ENCODE measurements at regions not wholly inside any gene's neighbourhood (a gene's known extent, or its start where the extent isn't known, plus 50 kb on each side); places are given as distances from the start of the nearest gene placed in this dataset.
"Not testable (repeated sequence)": the region's sequence is repeated elsewhere in the genome, so short reads cannot be mapped to it uniquely, and the experiment has no call there.

- BruUV-seq (replicated peaks), result no TSS peak
- ChIA-PET CTCF (ENCODE audit: low intra/inter-chr PET ratio) (interaction anchor here (0.6 kb wide), 1 partner anchor 238 kb away, joined by 3 read pairs; no protein-coding TSS in a partner anchor), POLR2A (no interaction called here)
- no peak for TF ChIP-seq ZNF707 (CRISPR knock-in tag; conservative IDR thresholded peaks at IDR 0.05)
- TF ChIP-seq ZNF431 (CRISPR knock-in tag; IDR thresholded peaks at IDR 0.05), result peak; percentile 93
- no peak for ATAC-seq
- intact Hi-C loops (cut with micrococcal nuclease) (no loop called here), in situ Hi-C loops (cut with MboI) (no loop called here)
- H3K27me3 ChIP-seq (ENCODE audit: control insufficient read depth in 2 of 2, insufficient read depth in 2 of 2, low read length in 2 of 2), result no peaks in the 10 kb centered on the region
- H3K79me2 ChIP-seq (ENCODE audit: control insufficient read depth, insufficient read depth, low read length), result no peaks in the 10 kb centered on the region
- H4K20me1 ChIP-seq (replicated peaks; ENCODE audit: control insufficient read depth, insufficient read depth, low read length), result no peaks in the 10 kb centered on the region
- H3K27ac ChIP-seq (ENCODE audit: extremely low read depth, low read depth, low read length), result no peak overlapping the region
- DNase-seq (ENCODE audit: extremely low read depth in 1 of 4, low spot score in 3 of 4), result no peak
- no peak overlapping the region for H3K4me2 ChIP-seq (ENCODE audit: insufficient read depth, low read length)
- no peak overlapping the region for H3K9ac ChIP-seq (ENCODE audit: insufficient read depth in 1 of 2, low read depth in 2 of 2, low read length in 2 of 2)
- no peaks in the 10 kb centered on the region for H3K36me3 ChIP-seq (ENCODE audit: control insufficient read depth, insufficient read depth, low read length)
- no peaks in the 10 kb centered on the region for H3K4me1 ChIP-seq (replicated peaks in 1 of 2; ENCODE audit: control insufficient read depth in 2 of 2, insufficient read depth in 2 of 2, low read length in 2 of 2)
- no peaks in the 10 kb centered on the region for H3K9me1 ChIP-seq (ENCODE audit: control insufficient read depth, insufficient read depth, low read length)
- H3K4me3 ChIP-seq, result no peak overlapping the region
- H2AFZ ChIP-seq (ENCODE audit: low read depth, low read length), result no peak overlapping the region
- FAIRE-seq, result no peak
- H3K9me3 ChIP-seq (replicated peaks; ENCODE audit: control insufficient read depth, insufficient read depth, low read depth, low read length), result no peaks in the 10 kb centered on the region; the same call in 1 of the 2 replicates
- 12% methylated on average over 1 of the region's 1 CpG for WGBS (ENCODE audit: insufficient coverage, low coverage, missing lambda C conversion rate)
These were observed 124.5 kb downstream of the TPR start for GRCh38 chr1:186250529-186250928.

- H3K27me3 ChIP-seq (ENCODE audit: control insufficient read depth in 2 of 2, insufficient read depth in 2 of 2, low read length in 2 of 2); H3K9me1 ChIP-seq (ENCODE audit: control insufficient read depth, insufficient read depth, low read length); BruUV-seq (replicated peaks); H4K20me1 ChIP-seq (replicated peaks; ENCODE audit: control insufficient read depth, insufficient read depth, low read length); ATAC-seq; H3K36me3 ChIP-seq (ENCODE audit: control insufficient read depth, insufficient read depth, low read length); in situ Hi-C loops (cut with MboI); H3K9ac ChIP-seq (ENCODE audit: insufficient read depth in 1 of 2, low read depth in 2 of 2, low read length in 2 of 2); H3K79me2 ChIP-seq (ENCODE audit: control insufficient read depth, insufficient read depth, low read length); FAIRE-seq; H3K4me1 ChIP-seq (replicated peaks in 1 of 2; ENCODE audit: control insufficient read depth in 2 of 2, insufficient read depth in 2 of 2, low read length in 2 of 2); H3K4me3 ChIP-seq; H3K4me2 ChIP-seq (ENCODE audit: insufficient read depth, low read length); intact Hi-C loops (cut with micrococcal nuclease); POLR2A ChIA-PET; H3K9me3 ChIP-seq (replicated peaks; ENCODE audit: control insufficient read depth, insufficient read depth, low read depth, low read length); H3K27ac ChIP-seq (ENCODE audit: extremely low read depth, low read depth, low read length); CTCF ChIA-PET (ENCODE audit: low intra/inter-chr PET ratio); DNase-seq (ENCODE audit: extremely low read depth in 1 of 4, low spot score in 3 of 4); H2AFZ ChIP-seq (ENCODE audit: low read depth, low read length): not testable (repeated sequence)
- WGBS (ENCODE audit: insufficient coverage, low coverage, missing lambda C conversion rate), result 0% methylated on average over 1 of the region's 1 CpG
- TF ChIP-seq ZNF431 (CRISPR knock-in tag; IDR thresholded peaks at IDR 0.05), result peak; percentile 94
These were observed 126.4 kb downstream of the TPR start for GRCh38 chr1:186248608-186249007.

Data from K562 (cell line).